ENCODE measurements at regions not wholly inside any gene's neighbourhood (a gene's known extent, or its start where the extent isn't known, plus 50 kb on each side); places are given as distances from the start of the nearest gene placed in this dataset.

GRCh38 chr6:2410656-2411380 is 165.4 kb upstream of the GMDS start:
- TF ChIP-seq GATA3 (IDR thresholded peaks at IDR 0.05; ENCODE audit: low read depth, low read length) (no peak), GATA2 (IDR thresholded peaks at IDR 0.05; ENCODE audit: low read depth, low read length) (no peak)

GRCh38 chr6:2407525-2407924 is 162.1 kb upstream of the GMDS start:
- TF ChIP-seq GATA2 (IDR thresholded peaks at IDR 0.05; ENCODE audit: low read depth, low read length) (no peak), GATA3 (IDR thresholded peaks at IDR 0.05; ENCODE audit: low read depth, low read length) (no peak)

- no peak for TF ChIP-seq GATA2 (IDR thresholded peaks at IDR 0.05; ENCODE audit: low read depth, low read length)
- TF ChIP-seq GATA3 (IDR thresholded peaks at IDR 0.05; ENCODE audit: low read depth, low read length) = no peak
These were observed 159.0 kb upstream of the GMDS start for GRCh38 chr6:2404211-2404929.

GRCh38 chr6:2403546-2403945 is 158.1 kb upstream of the GMDS start:
- TF ChIP-seq GATA2 (IDR thresholded peaks at IDR 0.05; ENCODE audit: low read depth, low read length) = no peak
- TF ChIP-seq GATA3 (IDR thresholded peaks at IDR 0.05; ENCODE audit: low read depth, low read length) = no peak

GRCh38 chr6:2396846-2397630 is 151.6 kb upstream of the GMDS start:
- no peak for TF ChIP-seq GATA3 (IDR thresholded peaks at IDR 0.05; ENCODE audit: low read depth, low read length)
- TF ChIP-seq GATA2 (IDR thresholded peaks at IDR 0.05; ENCODE audit: low read depth, low read length) = no peak

- TF ChIP-seq GATA2 (IDR thresholded peaks at IDR 0.05; ENCODE audit: low read depth, low read length) = no peak
These were observed 150.7 kb upstream of the GMDS start for GRCh38 chr6:2396042-2396657.

- TF ChIP-seq GATA3 (IDR thresholded peaks at IDR 0.05; ENCODE audit: low read depth, low read length) (no peak), GATA2 (IDR thresholded peaks at IDR 0.05; ENCODE audit: low read depth, low read length) (no peak)
These were observed 143.3 kb upstream of the GMDS start for GRCh38 chr6:2388554-2389324.

- TF ChIP-seq GATA2 (IDR thresholded peaks at IDR 0.05; ENCODE audit: low read depth, low read length) (no peak), GATA3 (IDR thresholded peaks at IDR 0.05; ENCODE audit: low read depth, low read length) (no peak)
These were observed 142.0 kb upstream of the GMDS start for GRCh38 chr6:2387445-2387844.

- TF ChIP-seq GATA2 (IDR thresholded peaks at IDR 0.05; ENCODE audit: low read depth, low read length) (no peak), GATA3 (IDR thresholded peaks at IDR 0.05; ENCODE audit: low read depth, low read length) (no peak)
These were observed 140.1 kb upstream of the GMDS start for GRCh38 chr6:2385471-2385983.

- TF ChIP-seq GATA2 (IDR thresholded peaks at IDR 0.05; ENCODE audit: low read depth, low read length) (no peak), GATA3 (IDR thresholded peaks at IDR 0.05; ENCODE audit: low read depth, low read length) (no peak)
These were observed 139.1 kb upstream of the GMDS start for GRCh38 chr6:2384528-2384927.

- no peak for TF ChIP-seq GATA3 (IDR thresholded peaks at IDR 0.05; ENCODE audit: low read depth, low read length)
- TF ChIP-seq GATA2 (IDR thresholded peaks at IDR 0.05; ENCODE audit: low read depth, low read length) = no peak
These were observed 136.7 kb upstream of the GMDS start for GRCh38 chr6:2381872-2382661.

GRCh38 chr6:2378891-2379652 is 133.7 kb upstream of the GMDS start:
- TF ChIP-seq GATA2 (IDR thresholded peaks at IDR 0.05; ENCODE audit: low read depth, low read length) (no peak), GATA3 (IDR thresholded peaks at IDR 0.05; ENCODE audit: low read depth, low read length) (no peak)
